GM23338 (cell line): ENCODE measurements at regions not wholly inside any gene's neighbourhood (a gene's known extent, or its start where the extent isn't known, plus 50 kb on each side); places are given as distances from the start of the nearest gene placed in this dataset.

Experiments used
- CREB1 ChIP-seq: fragments of 250-450 bp; sonication (Bioruptor Pico); IDR thresholded peaks from 2 replicates; pipeline ENCODE4 v1.5.0; 2020; ENCODE audit warnings: low read depth, mild to moderate bottlenecking, moderate library complexity
- CTCF ChIP-seq, 2 experiments: fragments of 200-600 bp in 1 of 2; sonication (generic) in 1 of 2; conservative IDR thresholded peaks; 2 replicates each; pipeline versions ENCODE4 v1.5.1 to v1.6.1; 2016 to 2017; ENCODE audit warnings: antibody characterized with exemption in 2 of 2, low read depth in 2 of 2, mild to moderate bottlenecking in 2 of 2, moderate library complexity in 1 of 2
- ETS1 ChIP-seq: IDR thresholded peaks from 2 replicates; pipeline ENCODE4 v1.6.1; 2016; ENCODE audit warnings: antibody characterized with exemption
- EZH2 ChIP-seq: fragments of 200-600 bp; sonication (generic); IDR thresholded peaks from one replicate; pipeline ENCODE4 v1.8.0; 2017; ENCODE audit warnings: antibody characterized with exemption, mild to moderate bottlenecking, low read depth; ENCODE audit not compliant: unreplicated experiment
- EZH2phosphoT487 ChIP-seq: fragments of 200-600 bp; sonication (generic); IDR thresholded peaks from one replicate; pipeline ENCODE4 v1.8.1; 2018; ENCODE audit warnings: antibody characterized with exemption; ENCODE audit not compliant: unreplicated experiment
- JUNB ChIP-seq: IDR thresholded peaks from one replicate; pipeline ENCODE4 v1.6.1; 2016; ENCODE audit warnings: antibody characterized with exemption; ENCODE audit not compliant: unreplicated experiment
- NANOG ChIP-seq: IDR thresholded peaks from 2 replicates; pipeline ENCODE4 v1.6.1; 2016; ENCODE audit warnings: antibody characterized with exemption, borderline replicate concordance
- POLR2AphosphoS5 ChIP-seq: IDR thresholded peaks from 2 replicates; pipeline ENCODE4 v1.6.1; 2016; ENCODE audit warnings: antibody characterized with exemption, low read depth
- REST ChIP-seq: IDR thresholded peaks from one replicate; pipeline ENCODE4 v1.6.1; 2018; ENCODE audit warnings: antibody characterized with exemption; ENCODE audit not compliant: unreplicated experiment
- STAT1 ChIP-seq: IDR thresholded peaks from one replicate; pipeline ENCODE4 v1.6.1; 2016; ENCODE audit warnings: antibody characterized with exemption; ENCODE audit not compliant: unreplicated experiment
- ZNF114 ChIP-seq: fragments of 250-450 bp; sonication (Bioruptor Pico); IDR thresholded peaks from 2 replicates; pipeline ENCODE4 v1.5.0; 2020; ENCODE audit warnings: mild to moderate bottlenecking, moderate library complexity
- ZNF331 ChIP-seq: fragments of 250-450 bp; sonication (Bioruptor Pico); IDR thresholded peaks from 2 replicates; pipeline ENCODE4 v1.5.0; 2020; ENCODE audit warnings: low read depth, mild to moderate bottlenecking, moderate library complexity
- ZNF462 ChIP-seq: fragments of 250-450 bp; sonication (Bioruptor Pico); IDR thresholded peaks from 2 replicates; pipeline ENCODE4 v1.5.0; 2020; ENCODE audit warnings: mild to moderate bottlenecking, moderate library complexity

DNA sequence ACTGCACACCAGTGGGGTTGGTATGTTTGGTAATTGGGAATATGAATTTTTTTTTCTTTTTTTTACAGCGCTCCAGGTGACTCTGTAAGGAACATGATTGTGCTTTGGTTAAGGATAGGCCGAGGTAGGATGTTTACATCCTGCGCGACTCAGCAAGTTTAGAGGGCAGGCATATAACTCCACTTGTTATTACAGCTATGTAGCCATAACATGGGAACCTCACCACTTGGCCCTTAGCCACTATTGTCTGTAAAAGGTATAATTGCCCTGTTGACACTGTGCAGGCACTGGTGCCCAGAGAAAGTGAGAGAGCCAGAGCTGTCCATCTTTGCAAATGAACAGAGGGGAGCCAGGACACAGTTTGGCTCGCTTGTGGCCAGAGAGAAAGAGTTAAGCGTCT is 172.9 kb downstream of the MCHR2 start:
- TF ChIP-seq POLR2AphosphoS5: no peak
- TF ChIP-seq REST: no peak
- TF ChIP-seq CTCF (conservative IDR thresholded peaks at IDR 0.05; ENCODE audit: low read depth in 2 of 2): no peak
- no peak for TF ChIP-seq EZH2
- TF ChIP-seq EZH2phosphoT487: no peak
- TF ChIP-seq ZNF114 (CRISPR knock-in tag): no peak
- no peak for TF ChIP-seq ETS1
- no peak for TF ChIP-seq JUNB
- TF ChIP-seq CREB1 (CRISPR knock-in tag): no peak
- TF ChIP-seq ZNF331: no peak
- no peak for TF ChIP-seq ZNF462 (CRISPR knock-in tag)
- TF ChIP-seq STAT1: no peak
- no peak for TF ChIP-seq NANOG
